Transverse colon (tissue), 4 donors: ENCODE measurements at regions not wholly inside any gene's neighbourhood (a gene's known extent, or its start where the extent isn't known, plus 50 kb on each side); places are given as distances from the start of the nearest gene placed in this dataset.

ENCODE experiments used
- DNase-seq: peaks from one replicate; pipeline ENCODE4 v3.0.0-alpha.2; 2019
- H3K27ac ChIP-seq, 4 donors: fragments of 200-600 bp; sonication (generic); 2 replicates each; pipeline ENCODE4 v1.5.1; 2016 to 2018; ENCODE audit warnings: inconsistent platforms in 4 of 4
- H3K27me3 ChIP-seq: fragments of 200-600 bp; sonication (generic); 2 replicates; pipeline ENCODE4 v1.5.1; 2017; ENCODE audit warnings: inconsistent platforms
- H3K36me3 ChIP-seq, 4 donors: fragments of 200-600 bp; sonication (generic); 2 replicates each; pipeline ENCODE4 v1.5.1; 2017 to 2019; ENCODE audit warnings: inconsistent platforms in 4 of 4
- H3K4me1 ChIP-seq, 4 donors: fragments of 200-600 bp; sonication (generic); 2 replicates each; pipeline ENCODE4 v1.5.1; 2017 to 2020; ENCODE audit warnings: inconsistent platforms in 4 of 4
- H3K4me3 ChIP-seq, 4 donors: fragments of 200-600 bp; sonication (generic); 1 replicate in 1 of 4; 2 replicates in 3 of 4; pipeline versions ENCODE4 v1.5.1 to v1.6.1; 2017 to 2019; ENCODE audit warnings: inconsistent platforms in 4 of 4
- H3K9me3 ChIP-seq, 2 donors: fragments of 200-600 bp; sonication (generic); 2 replicates each; pipeline ENCODE4 v1.5.1; 2017 to 2019; ENCODE audit warnings: inconsistent platforms in 2 of 2
- EP300 ChIP-seq: sonication (generic); formaldehyde crosslinking; IDR thresholded peaks from one replicate; pipeline ENCODE4 v1.6.1; 2017; ENCODE audit warnings: antibody characterized with exemption, low read depth
- POLR2A ChIP-seq: fragments of 450-650 bp; IDR thresholded peaks from one replicate; pipeline ENCODE4 v1.6.1; 2016; ENCODE audit warnings: antibody characterized with exemption, mild to moderate bottlenecking, moderate library complexity
- POLR2AphosphoS5 ChIP-seq, 3 donors: sonication (generic); formaldehyde crosslinking; IDR thresholded peaks; one replicate each; pipeline ENCODE4 v1.6.1; 2016; ENCODE audit warnings: antibody characterized with exemption in 3 of 3
- WGBS, 2 donors: methylation state at CpG; one replicate each; pipeline ENCODE4 v1.1.5; 2018; ENCODE audit warnings: low coverage in 1 of 2; 5-methylcytosine and 5-hydroxymethylcytosine counted together
- in situ Hi-C, 4 donors: fragments of 200-750 bp; cut with MboI; loops; one replicate each; pipeline versions ENCODE4 v1.15.0 to v1.15.1; 2017; ENCODE audit warnings: low sequenced_read_pairs in 3 of 4, low pct_ligation_motif_present in 1 of 4, low pct_unique_long_range_greater_than_20kb in 1 of 4
- intact Hi-C: fragments of 100-400 bp; cut with DNase I; formaldehyde crosslinking; loops from one replicate; pipeline ENCODE4 v1.15.1; 2023; ENCODE audit warnings: low total_unique reads
- TF ChIP-seq, protein P1 (sequence below), 5 experiments: fragments of 200-600 bp in 3 of 5; fragments of 450-650 bp in 2 of 5; sonication (generic) in 3 of 5; IDR thresholded peaks; 1 replicate in 2 of 5; 2 replicates in 3 of 5; pipeline ENCODE4 v1.5.1; 2016 to 2017; ENCODE audit warnings: antibody characterized with exemption in 5 of 5, inconsistent platforms in 3 of 5, mild to moderate bottlenecking in 2 of 5, moderate library complexity in 1 of 5

GRCh38 chr15:52936489-52936888 is 146.4 kb upstream of the ONECUT1 start:
- TF ChIP-seq EP300 (no peak), POLR2A (no peak)
- TF ChIP-seq, protein P1, sequence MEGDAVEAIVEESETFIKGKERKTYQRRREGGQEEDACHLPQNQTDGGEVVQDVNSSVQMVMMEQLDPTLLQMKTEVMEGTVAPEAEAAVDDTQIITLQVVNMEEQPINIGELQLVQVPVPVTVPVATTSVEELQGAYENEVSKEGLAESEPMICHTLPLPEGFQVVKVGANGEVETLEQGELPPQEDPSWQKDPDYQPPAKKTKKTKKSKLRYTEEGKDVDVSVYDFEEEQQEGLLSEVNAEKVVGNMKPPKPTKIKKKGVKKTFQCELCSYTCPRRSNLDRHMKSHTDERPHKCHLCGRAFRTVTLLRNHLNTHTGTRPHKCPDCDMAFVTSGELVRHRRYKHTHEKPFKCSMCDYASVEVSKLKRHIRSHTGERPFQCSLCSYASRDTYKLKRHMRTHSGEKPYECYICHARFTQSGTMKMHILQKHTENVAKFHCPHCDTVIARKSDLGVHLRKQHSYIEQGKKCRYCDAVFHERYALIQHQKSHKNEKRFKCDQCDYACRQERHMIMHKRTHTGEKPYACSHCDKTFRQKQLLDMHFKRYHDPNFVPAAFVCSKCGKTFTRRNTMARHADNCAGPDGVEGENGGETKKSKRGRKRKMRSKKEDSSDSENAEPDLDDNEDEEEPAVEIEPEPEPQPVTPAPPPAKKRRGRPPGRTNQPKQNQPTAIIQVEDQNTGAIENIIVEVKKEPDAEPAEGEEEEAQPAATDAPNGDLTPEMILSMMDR (IDR thresholded peaks at IDR 0.05), result no peak
- no peak for DNase-seq
- no peaks in the 10 kb centered on the region for H3K36me3 ChIP-seq
- H3K27ac ChIP-seq, result no peak overlapping the region
- no peaks in the 10 kb centered on the region for H3K4me1 ChIP-seq
- no peaks in the 10 kb centered on the region for H3K9me3 ChIP-seq
- H3K4me3 ChIP-seq, result no peak overlapping the region
- in situ Hi-C loops, result no loop called here
- WGBS, 2 donors, result 60 to 97% methylated on average over 1 of the region's 1 CpG
- intact Hi-C loops, result no loop called here
- no peaks in the 10 kb centered on the region for H3K27me3 ChIP-seq

- Histone ChIP-seq H3K27me3 (no peaks in the 10 kb centered on the region), H3K9me3 (no peaks in the 10 kb centered on the region), H3K4me1 (no peaks in the 10 kb centered on the region), H3K36me3 (no peaks in the 10 kb centered on the region), H3K27ac (no peak overlapping the region), H3K4me3 (no peak overlapping the region)
- intact Hi-C loops, result no loop called here
- WGBS, 2 donors, result 35 to 47% methylated on average over 5 to 10 of the region's 10 CpGs
- TF ChIP-seq, protein P1 (IDR thresholded peaks at IDR 0.05), result no peak
- TF ChIP-seq POLR2AphosphoS5 (IDR thresholded peaks at IDR 0.05), result no peak
- in situ Hi-C loops, result no loop called here
- DNase-seq, result no peak
Measured at GRCh38 chr15:52925130-52925529, 135.0 kb upstream of the ONECUT1 start.

DNA sequence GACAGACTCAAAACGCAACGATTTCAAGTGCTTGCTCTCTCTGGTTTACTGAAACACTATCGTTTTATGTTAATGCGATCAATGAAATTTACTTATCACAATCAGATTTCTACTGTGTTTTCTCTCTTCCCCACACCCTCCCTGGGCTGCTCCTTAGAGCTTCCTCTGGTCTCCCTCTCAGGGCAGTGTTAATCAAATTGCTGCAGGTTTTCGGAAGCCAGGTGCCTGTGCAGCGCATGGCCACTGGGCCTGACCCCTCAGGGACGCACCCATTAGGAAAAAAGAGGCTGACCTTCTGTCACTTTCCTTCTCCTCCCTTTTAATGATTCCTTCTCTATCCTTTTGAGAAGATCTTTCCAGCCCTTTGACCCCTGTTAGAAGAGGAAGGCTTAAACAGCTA is 134.5 kb upstream of the ONECUT1 start:
- WGBS, 2 donors, result 76% methylated on average over 6 to 7 of the region's 7 CpGs

DNA sequence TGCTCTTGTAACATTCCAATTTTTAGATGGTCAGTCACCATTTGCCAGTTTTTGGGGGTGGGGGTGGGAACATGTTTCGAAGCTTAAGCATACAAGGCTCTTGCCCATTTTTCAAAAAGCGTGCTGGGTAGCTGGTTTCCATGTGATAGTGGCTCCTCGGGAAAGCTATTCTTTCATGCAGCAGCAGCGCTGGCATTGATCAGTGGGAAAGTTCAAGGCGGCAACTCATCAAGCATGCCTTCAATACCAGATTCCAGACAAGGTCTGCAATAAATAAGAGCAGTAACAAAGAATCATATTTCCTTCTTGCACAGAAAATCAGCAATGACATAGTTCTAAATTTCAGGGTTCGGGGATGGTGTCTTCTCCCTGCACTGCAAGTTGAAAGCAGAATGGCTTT is 133.5 kb upstream of the ONECUT1 start:
- H3K36me3 ChIP-seq, result no peaks in the 10 kb centered on the region
- no peaks in the 10 kb centered on the region for H3K9me3 ChIP-seq
- intact Hi-C loops (no loop called here), in situ Hi-C loops (no loop called here)
- WGBS, 2 donors, result 57 to 82% methylated on average over 1 to 6 of the region's 6 CpGs
- H3K4me3 ChIP-seq, result no peak overlapping the region
- no peak for DNase-seq
- TF ChIP-seq POLR2A (no peak), POLR2AphosphoS5 (IDR thresholded peaks at IDR 0.05) (no peak), EP300 (no peak)
- TF ChIP-seq, protein P1 (IDR thresholded peaks at IDR 0.05), result no peak
- H3K27ac ChIP-seq, result no peak overlapping the region
- H3K27me3 ChIP-seq, result no peaks in the 10 kb centered on the region
- H3K4me1 ChIP-seq, result no peaks in the 10 kb centered on the region

More for the DNA sequence above, 134.5 kb upstream of the ONECUT1 start:
- intact Hi-C loops (no loop called here), in situ Hi-C loops (no loop called here)
- no peak for DNase-seq
- H3K36me3 ChIP-seq, result no peaks in the 10 kb centered on the region
- H3K9me3 ChIP-seq, result no peaks in the 10 kb centered on the region
- H3K4me1 ChIP-seq, result no peaks in the 10 kb centered on the region
- H3K27me3 ChIP-seq, result no peaks in the 10 kb centered on the region
- no peak overlapping the region for H3K27ac ChIP-seq
- H3K4me3 ChIP-seq, result no peak overlapping the region
- TF ChIP-seq POLR2A (no peak), EP300 (no peak)
- TF ChIP-seq, protein P1 (IDR thresholded peaks at IDR 0.05), result no peak
